Caki2 (cell line): ENCODE measurements at regions not wholly inside any gene's neighbourhood (a gene's known extent, or its start where the extent isn't known, plus 50 kb on each side); places are given as distances from the start of the nearest gene placed in this dataset.

Source experiments
- DNase-seq: peaks from one replicate; pipeline ENCODE4 v3.0.0-alpha.2; 2015; ENCODE audit warnings: low read depth
- in situ Hi-C: cut with HindIII; loops from 2 replicates; pipeline ENCODE4 v1.10.0; 2016; ENCODE audit warnings: low sequenced_read_pairs, low pct_unique_long_range_greater_than_20kb, mixed read lengths

- in situ Hi-C loops = no loop called here
Measured at GRCh38 chr9:11086561-11086960, 473.8 kb upstream of the PTPRD start.

DNA sequence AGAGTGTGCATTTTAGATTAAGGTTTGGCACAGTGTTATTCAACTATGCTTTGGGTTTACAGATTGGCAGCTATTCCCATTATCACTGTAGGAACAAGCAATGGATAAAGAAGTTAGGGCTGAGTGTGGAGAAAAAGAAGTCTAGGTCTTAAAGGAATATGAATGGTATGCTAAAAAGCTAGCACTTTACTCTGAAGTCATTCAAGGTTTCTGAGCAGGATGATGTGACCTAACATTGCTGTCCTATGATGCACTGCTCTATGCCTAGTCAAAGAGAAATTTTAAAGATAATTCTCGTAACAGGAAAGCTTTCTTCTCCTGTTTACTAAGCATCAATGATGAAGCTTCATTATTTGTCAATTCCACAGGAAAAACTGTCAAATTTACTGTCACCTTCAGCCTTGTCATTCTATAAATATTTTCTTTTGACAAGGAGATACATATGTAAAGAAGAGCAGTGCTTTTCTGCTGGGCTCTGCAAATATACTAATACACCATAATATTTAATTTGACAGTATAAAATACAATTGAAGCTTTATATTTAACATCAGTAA, 476.1 kb upstream of the PTPRD start:
- in situ Hi-C loops = no loop called here
- no peak for DNase-seq

More at GRCh38 chr9:11086561-11086960, 473.8 kb upstream of the PTPRD start:
- no peak for DNase-seq

- no peak for DNase-seq
- in situ Hi-C loops = no loop called here
Measured at GRCh38 chr9:11092974-11093373, 480.2 kb upstream of the PTPRD start.

- in situ Hi-C loops = no loop called here
- no peak for DNase-seq
Measured at GRCh38 chr9:11097020-11097419, 484.2 kb upstream of the PTPRD start.

GRCh38 chr9:11103525-11103924, 490.7 kb upstream of the PTPRD start:
- in situ Hi-C loops = no loop called here
- DNase-seq = no peak

DNA sequence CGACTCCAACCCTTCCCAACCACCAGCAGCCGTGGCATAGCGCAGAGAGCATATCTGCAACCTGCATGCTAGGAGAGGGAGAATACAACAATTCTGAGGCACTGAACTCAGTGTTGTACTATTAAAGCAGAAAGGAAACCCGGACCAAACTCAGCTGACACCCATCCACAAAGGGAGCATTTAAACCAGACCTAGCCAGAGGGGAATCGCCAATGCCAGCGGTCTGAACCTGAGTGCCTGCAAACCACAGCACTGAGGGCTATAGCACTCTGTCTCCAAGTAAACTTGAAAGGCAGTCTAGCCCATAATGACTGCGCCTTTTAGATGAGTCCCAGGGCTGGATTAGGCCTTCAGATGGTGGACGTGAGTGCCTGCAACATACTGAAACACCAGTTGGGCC, 494.4 kb upstream of the PTPRD start:
- in situ Hi-C loops = no loop called here
- no peak for DNase-seq

GRCh38 chr9:11128156-11128555, 515.4 kb upstream of the PTPRD start:
- in situ Hi-C loops = no loop called here
- DNase-seq = no peak

DNA sequence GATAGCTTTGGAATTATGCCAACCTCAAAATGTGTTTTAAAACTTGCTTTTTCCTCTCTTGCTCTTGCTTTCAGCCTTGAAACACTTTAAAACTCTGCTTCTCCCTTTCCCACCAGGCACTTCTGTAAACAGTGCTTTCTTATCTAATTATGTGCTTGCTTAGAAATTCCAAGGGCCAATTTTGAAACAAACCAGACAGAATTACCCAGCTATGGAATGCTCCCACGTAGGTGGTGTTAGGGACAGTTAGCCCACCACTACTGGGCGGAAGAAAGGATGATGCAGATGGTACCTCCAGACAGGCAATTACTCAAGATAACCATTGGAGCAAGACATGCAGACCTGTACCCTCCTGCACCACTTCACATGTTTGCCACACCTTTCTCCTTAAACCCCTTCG, 523.0 kb upstream of the PTPRD start:
- in situ Hi-C loops = no loop called here
- DNase-seq = no peak

DNA sequence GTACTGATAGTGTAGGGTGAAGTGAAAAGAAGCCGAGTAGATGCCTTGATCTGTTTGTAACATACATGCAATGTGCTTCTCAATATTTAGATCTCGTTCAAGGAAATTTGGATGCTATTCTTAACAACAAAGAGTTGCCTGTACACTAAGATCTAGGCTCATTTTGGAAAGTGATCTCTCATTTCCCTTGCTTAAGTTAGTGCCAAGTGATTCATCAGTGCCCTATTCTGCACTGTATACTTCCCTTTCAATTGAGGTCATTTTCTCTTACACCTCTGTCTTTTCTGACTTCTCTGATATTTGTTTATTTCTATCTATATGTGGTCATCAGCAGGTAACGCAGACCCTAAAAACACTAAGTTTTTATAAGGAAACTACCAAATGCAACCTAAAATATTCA, 528.6 kb upstream of the PTPRD start:
- in situ Hi-C loops = no loop called here
- DNase-seq = no peak

- in situ Hi-C loops = no loop called here
- no peak for DNase-seq
Measured at GRCh38 chr9:11142965-11143738, 530.4 kb upstream of the PTPRD start.

GRCh38 chr9:11144746-11145145, 531.9 kb upstream of the PTPRD start:
- DNase-seq = no peak
- in situ Hi-C loops = no loop called here

DNA sequence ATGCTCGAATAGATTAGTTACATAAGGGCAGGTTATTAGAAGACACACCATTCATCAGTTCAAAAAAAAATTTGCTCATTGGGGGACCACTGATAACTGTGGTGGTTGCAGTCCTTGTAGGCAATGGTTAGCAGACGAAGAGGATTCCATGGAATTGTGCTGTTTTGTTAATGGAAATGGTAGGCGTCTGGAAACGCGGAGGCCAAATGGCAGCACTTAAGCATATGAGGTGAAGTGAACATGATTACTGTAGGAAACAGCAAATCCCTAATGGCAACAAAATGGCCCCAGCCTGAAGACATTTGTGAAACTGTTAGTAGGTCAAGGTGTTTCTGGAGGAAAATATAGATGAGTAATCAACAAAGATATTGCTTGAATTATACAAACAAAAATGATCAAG, 535.4 kb upstream of the PTPRD start:
- in situ Hi-C loops = no loop called here
- no peak for DNase-seq

DNA sequence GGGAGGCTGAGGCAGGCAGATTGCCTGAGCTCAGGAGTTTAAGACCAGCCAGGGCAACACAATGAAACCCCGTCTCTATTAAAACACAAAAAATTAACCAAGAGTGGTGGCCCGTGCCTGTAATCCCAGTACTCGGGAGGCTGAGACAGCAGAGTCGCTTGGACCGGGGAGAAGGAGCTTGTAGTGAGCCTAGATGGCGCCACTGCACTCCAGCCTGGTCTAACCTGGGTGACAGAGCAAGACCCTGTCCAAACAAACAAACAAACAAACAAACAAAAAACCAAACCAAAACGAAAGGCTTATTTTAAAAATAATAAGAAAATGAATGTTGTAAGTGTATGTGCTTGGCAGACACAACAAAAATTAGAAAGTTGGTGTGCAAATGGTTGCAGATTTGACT, 536.3 kb upstream of the PTPRD start:
- in situ Hi-C loops = no loop called here
- no peak for DNase-seq

- no peak for DNase-seq
- in situ Hi-C loops = no loop called here
Measured at GRCh38 chr9:11158063-11158462, 545.3 kb upstream of the PTPRD start.

DNA sequence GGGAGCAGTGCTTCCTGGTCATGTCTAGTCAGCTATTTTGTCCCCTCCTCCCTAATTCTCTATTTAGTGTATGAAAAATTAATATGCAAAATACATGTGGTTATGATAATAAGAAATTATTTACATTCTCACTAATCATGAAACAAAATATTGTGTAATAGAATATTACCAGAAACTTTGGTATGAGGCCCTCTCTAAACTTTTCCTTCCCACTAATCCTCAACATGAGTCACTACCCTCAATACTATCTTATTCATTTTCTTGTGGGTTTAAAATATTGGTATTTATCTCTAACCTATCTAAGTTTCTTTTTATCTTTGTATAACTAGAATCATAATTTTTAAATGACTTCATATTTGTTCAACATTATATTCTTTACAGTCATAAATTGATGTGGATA, 545.9 kb upstream of the PTPRD start:
- in situ Hi-C loops = no loop called here
- DNase-seq = no peak

DNA sequence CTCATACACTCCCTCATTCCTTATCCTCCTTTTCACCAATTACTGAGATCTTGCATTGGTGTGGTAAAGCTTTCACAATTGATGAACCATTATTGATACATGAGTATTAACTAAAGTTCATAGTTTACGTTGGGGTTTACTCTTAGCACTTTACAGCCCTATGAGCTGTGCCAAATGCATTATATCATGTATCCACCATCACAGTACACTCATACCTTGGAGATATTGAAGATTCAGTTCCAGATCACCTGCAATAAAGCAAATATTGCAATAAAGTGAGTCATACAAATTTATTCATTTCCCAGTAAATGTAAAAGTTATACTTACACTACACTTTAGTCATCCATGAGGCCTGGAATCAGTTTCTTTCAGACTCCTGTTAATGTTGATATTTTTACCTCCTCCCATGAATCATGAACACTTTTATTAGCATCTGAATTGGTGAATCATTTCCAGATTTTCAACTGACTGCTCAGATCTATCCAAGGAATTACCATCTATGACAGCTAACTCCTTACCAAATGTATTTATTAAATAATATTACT, 546.6 kb upstream of the PTPRD start:
- in situ Hi-C loops = no loop called here

GRCh38 chr9:11163843-11164242, 551.0 kb upstream of the PTPRD start:
- no peak for DNase-seq
- in situ Hi-C loops = no loop called here

More for the DNA sequence above, 546.6 kb upstream of the PTPRD start:
- DNase-seq = no peak

DNA sequence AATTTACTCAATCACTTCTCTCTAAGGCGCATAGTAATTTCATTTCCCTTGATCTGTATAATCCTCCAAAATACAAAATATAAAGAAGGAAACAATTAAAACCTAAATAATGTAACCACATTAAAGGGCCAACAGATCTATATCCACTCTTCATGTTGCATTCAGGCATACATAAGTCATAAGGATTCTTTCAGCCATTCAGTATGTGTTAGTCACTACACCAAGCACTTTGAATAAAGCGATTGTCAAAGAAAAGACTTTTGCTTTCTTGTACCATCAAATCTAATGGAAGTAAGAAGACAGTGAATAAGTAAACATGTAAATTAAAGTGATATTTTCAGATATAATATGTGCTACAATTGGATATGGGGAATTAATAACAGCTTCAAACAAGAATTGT, 569.2 kb upstream of the PTPRD start:
- in situ Hi-C loops = no loop called here
- DNase-seq = no peak

GRCh38 chr9:11190719-11191118, 577.9 kb upstream of the PTPRD start:
- in situ Hi-C loops = no loop called here
- DNase-seq = no peak

DNA sequence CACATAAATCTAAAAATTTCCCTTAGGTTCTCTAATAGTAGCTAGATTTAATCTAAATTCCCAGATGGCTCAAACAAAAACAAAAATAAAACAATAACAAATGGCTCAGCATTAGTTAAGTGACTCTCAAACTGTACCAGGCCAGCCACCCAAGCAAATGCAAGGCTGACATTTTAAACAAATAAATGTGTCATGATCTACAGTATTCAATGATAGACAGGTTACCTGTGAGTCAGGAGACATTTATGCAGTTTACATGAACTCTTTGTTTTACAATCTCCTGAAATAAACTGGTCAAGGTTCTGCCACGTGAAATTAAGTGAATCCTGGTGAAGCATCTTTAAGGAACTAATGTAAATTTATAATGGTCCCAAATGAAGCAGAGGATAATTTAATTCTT, 580.2 kb upstream of the PTPRD start:
- no peak for DNase-seq
- in situ Hi-C loops = no loop called here
